ENCODE measurements at regions not wholly inside any gene's neighbourhood (a gene's known extent, or its start where the extent isn't known, plus 50 kb on each side); places are given as distances from the start of the nearest gene placed in this dataset.

DNA sequence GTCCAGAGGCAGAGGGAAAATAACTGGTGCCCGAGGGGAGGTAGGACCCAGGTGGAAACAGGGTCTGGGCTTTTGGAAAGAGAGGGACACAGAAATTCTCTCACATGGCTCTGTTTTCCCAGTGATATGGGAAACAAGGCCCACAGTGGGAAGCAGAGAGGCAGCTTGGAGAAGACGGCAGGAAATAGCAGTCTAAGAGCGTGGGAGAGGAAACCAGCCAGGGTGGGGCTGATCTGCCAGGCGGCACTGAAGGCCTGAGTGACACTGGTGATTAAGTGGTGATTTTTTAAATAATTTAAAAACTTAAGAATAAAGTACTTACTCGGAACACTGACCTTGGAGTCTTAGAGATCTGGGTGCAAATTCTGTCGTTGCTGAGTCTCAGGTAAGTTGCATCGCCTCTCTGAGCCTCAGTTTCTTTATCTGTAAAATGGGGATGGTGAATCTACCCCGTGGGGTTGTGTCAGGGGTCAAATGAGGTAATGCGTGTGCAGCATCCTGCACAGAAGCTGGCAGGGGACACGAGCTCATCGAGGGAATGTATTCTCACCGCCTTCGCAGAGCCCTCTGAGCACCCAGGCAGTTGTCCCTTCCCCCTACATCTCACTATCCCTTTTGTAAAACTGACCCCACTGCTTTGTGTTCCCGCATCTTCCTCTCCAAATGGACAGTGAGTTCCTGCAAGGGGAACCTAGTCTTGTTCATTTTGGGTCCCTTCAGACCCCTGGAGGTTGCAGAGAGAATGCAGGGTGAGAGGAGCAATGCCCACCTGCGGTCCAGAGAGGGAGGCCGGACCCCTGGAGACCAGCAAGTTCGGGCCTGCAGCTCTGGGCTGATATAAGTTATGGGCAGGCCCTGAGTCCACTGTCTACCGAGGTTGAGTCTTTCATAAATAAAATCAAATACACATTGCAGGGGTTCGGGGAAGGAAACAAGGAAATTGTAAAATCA, 228.6 kb upstream of the PMEPA1 start:
- in situ Hi-C loops (cut with HindIII; ENCODE audit: low sequenced_read_pairs) = no loop called here

DNA sequence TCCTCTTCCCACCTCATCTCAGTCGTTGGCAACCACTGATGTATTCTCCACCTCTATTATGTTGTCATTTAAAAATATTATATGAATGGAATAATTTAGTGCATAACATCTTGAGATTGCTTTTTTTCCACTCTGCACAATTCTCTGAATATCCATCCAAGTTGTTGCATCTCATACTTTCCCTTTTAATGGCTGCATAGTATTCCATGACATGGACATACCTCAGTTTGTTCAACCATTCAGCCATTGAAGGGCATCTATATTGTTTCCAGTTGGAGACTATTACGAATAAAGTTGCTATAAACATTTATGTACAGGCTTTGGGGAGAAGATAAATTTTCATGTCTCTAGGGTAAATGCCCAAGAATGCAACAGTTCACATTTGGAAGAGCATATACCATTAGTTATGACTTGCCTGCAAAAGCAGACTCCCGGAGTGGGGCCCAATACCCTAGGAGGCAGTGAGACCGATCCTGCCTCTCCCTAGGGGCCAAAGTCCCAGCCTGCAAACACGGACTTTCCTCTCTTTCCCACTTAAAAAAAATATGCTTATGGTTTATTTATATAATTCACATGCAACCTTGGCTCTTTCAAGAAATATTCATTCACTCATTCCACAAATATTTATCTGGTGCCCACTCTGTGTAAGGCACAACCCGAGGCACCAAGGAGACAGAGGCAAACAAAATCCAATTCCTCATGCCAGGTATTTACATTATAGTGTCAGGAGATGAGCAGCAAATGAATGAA, 227.0 kb upstream of the PMEPA1 start:
- in situ Hi-C loops (cut with HindIII; ENCODE audit: low sequenced_read_pairs) = no loop called here

DNA sequence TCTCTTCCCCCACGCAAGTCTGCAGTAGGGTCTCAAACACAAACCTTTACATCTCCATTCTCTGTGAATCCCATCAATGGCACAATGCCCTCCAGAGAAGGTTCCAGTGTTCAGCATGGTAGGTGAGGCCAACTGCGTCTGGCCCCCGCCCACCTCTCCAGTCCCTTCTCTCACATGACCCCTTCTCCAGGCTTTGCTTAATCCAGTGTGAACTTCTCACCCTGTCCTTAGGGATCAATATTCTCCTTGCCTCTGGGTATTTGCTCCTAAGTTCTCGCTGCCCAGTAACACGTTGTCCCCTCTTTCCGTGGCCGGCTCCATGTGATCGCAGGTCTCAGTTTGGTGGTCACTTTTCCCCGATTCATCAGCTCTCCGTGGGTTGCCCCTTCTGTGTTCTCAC, 225.1 kb upstream of the PMEPA1 start:
- in situ Hi-C loops (cut with HindIII; ENCODE audit: low sequenced_read_pairs) = no loop called here

DNA sequence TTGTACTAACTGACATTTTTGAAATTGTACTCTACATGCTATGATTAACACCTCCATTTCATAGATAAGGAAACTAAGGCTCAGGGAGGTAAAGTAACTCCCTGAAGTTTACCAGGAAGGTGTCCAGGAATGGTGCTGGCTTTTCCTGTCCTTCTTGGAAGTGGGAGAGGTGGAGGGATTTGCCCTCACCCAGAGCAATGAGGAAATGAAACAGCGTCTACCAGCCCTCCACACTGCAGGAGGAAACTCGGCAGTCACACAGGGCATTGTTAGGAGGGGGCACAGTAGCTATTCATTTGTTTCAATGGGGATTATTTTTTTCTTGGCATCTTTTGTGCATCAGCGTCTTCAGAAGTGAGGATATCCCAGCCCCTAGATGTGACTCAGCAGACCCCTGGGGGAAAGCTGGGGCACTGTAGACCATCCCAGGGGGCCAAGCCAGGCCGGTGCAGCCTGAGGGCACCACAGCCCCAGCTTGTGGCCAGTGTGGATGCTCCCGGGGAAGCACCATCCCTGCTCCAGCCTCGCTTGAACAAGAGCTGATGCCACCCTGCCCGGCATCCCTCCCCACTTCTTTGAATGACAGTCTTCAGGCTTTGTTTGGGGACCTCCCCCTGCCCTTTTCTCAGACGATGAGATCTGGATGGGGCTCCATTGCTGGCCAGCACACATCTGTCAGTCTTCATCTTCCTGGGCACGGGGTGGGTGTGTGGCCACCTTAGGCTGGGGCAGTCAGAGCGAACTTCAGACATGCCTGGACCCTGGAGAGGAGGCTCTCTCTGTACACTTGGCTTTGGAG, 224.4 kb upstream of the PMEPA1 start:
- in situ Hi-C loops (cut with HindIII; ENCODE audit: low sequenced_read_pairs) = no loop called here

DNA sequence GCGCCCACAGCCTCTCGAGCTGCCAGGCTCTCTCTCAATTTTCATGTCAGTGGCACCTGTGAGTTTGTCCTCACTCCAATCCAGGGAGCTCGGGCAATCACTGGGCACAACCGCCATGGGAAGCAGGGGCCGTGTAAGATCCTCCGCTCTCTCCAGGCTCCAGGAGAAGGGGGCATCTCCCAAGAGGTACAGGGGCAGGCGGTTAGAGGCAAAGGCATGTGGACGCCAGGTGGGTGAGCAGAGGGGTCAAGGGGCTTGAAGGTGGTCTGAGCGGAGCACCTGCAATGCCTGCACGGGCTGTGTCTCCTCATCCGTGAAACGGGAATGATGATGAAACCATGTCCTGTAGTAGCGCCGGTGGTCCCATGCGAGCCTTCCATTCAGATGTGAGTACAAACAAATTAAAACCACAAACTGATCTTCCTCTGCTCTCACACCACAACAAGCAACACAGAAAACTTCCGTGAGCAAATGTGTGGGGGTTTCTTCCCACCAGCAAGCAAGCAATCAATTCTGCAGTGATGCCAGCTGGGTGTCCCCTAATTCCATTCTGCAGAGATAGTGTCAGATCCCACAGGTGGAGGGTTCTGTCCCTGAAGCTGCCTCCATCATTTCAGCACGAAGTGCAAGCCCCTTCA, 222.5 kb upstream of the PMEPA1 start:
- in situ Hi-C loops (cut with HindIII; ENCODE audit: low sequenced_read_pairs) = no loop called here

DNA sequence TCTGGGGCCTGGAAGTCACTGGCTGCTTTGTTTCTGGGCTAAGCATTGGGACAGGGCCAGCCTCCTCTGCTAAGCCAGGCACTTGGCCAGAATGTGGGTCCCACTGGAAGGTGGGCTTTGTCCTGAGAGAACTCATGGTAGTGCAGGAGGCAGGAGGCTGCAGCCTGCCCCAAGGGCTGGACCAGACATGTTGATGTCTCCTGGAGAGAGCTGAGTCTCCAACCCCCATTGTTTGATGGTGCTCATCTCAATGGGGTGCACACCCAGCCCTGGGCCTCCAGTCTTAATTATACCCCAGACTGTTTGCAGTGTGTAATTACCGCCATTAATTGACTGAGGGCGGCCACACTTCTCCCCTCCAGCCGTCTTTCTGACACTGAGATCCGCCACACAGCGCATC, 220.5 kb upstream of the PMEPA1 start:
- in situ Hi-C loops (cut with HindIII; ENCODE audit: low sequenced_read_pairs) = no loop called here

DNA sequence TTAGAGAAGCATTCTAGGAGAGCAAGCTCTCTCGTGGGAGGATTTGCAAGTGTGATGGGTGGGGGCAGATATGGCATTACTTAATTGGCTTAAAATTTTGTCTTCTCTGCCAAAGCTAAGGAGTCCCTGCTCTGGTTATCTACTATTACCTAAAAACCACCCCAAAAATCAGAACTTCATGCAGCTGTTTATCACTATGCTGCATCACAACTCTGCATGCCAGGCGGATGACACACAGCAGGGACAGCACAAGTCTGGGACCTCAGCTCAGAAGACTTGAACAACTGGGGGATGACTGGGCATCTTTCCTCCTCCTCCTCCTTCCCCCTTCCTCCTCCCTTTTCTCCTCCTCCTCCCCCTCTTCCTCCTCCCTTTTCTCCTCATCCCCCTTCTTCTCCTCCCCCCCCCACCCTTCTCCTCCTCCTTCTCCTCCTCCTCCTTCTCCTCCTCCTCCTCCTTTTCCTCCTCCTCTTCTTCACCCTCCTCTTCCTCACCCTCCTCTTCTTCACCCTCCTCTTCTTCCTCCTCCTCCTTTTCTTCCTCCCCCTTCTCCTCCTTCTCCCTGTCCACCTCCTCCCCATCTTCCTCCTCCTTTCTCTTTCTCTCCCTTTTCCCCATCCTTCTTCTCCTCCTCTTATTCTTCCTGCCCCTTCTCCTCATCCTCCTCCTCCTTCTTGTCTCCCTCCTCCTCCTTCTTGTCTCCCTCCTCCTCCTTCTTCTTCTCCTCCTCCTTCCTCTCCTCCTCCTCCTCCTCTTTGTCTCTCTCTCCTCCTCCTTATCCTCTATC, 218.6 kb upstream of the PMEPA1 start:
- in situ Hi-C loops (cut with HindIII; ENCODE audit: low sequenced_read_pairs) = no loop called here

DNA sequence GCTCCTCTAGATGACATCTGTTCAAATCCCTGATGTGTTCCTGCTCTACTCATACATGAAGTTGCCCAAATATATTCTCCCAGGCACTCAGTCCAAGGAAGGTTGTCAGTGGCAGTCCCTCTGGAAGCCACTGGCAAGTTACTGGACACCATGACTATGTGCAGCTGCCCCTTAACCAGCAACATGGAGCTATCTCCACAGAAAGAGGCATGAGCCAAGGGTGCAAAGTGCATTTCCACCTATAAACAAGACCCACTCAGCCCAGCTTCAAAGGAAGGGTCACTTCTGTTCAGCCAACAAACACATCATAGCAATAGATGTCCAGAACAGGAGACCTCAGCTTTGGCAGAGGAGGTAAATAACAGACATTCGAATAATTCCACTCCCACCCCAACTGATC, 217.6 kb upstream of the PMEPA1 start:
- in situ Hi-C loops (cut with HindIII; ENCODE audit: low sequenced_read_pairs) = no loop called here

DNA sequence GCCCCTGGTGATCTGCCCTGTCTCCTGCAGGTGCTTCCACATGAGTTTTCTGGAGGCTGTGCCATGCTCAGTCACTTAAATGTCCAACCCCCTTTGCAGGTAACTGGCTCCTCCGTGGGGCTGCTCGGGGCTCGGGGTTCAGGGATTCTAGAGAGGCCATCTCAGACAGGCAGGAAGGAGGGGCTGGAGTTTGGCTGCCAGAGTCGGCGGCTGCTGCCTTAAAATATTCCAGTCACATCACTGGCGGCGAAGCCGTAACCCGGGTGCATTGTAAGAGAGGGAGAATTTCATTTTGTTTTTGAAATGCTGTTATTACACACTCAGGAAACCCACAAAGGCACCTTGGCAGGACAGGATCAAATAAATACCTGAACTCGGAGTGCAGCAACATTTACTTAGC, 212.9 kb upstream of the PMEPA1 start:
- in situ Hi-C loops (cut with HindIII; ENCODE audit: low sequenced_read_pairs) = no loop called here

DNA sequence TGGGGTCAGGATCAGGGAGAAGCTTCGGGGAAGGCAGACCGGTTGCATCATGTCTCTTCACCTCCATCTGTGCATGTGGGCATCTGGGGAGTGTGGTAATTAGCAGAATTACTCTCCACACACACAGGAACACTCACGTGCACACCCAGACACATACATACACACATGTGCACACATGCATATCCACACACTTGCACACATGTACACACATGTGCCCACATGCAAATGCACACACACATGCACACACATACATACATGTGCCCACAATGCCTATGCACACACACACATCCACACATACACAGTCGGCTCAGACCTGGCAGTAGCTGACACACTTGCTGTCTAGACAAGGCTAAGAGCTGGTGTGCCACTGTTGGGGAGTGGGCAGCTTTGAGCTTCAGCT, 212.3 kb upstream of the PMEPA1 start:
- in situ Hi-C loops (cut with HindIII; ENCODE audit: low sequenced_read_pairs) = no loop called here

DNA sequence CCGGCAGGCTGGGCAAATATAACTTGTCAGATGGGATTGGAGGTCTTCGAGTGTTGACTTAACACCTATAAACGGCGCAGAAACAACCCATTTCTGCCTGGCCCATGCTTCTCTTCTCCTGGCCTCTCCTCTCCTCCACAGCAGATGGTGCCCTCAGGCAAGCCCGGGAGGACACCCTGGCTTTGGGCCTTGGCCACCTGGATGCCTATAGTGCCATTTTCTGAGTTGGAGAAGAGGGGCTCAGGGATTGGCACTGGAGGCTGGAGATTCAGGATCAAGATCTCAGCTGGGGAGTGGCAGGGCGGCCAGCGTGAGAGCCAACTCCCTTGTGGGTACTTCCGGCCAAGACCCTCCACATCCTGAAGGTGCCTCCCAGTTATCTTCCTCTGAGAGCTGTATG, 211.9 kb upstream of the PMEPA1 start:
- in situ Hi-C loops (cut with HindIII; ENCODE audit: low sequenced_read_pairs) = no loop called here

DNA sequence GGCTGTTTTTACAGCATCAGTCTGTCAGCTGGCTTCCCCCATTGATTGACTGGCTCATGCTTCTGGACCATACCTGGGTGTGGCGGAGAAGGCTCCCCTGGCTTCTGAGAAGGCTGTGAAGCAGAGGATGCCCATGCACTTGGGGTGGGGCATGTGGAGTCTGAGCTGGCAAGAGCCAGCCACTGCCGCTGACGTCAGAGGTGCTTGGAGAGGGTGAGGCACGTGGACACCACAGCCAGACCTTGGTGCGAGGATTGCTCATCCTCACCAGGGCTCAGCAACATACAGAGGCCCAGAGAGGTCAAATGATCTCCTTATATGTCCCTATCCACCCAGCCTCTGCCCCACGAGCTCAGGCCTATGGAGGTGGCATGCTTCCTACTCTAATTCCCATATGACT, 211.2 kb upstream of the PMEPA1 start:
- in situ Hi-C loops (cut with HindIII; ENCODE audit: low sequenced_read_pairs) = no loop called here

DNA sequence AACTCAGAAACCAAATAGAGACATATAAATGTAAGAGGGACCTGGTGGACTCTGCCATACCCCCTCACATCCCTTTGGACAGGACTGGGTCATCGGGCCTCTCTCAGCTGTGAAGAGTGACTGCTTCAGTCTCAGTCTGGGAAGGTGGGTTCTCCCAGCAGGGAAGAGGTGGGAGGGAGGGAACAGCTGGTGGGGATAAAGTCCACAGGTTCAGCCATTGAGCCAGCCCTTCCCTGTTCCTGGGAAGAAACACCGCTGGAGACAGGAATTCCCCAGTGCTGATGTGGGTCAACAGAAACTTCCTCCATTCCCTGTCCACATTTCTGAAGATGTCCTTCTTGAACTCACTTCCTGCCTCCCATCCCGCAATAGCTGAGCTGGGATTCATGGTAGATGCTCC, 209.2 kb upstream of the PMEPA1 start:
- in situ Hi-C loops (cut with HindIII; ENCODE audit: low sequenced_read_pairs) = no loop called here

DNA sequence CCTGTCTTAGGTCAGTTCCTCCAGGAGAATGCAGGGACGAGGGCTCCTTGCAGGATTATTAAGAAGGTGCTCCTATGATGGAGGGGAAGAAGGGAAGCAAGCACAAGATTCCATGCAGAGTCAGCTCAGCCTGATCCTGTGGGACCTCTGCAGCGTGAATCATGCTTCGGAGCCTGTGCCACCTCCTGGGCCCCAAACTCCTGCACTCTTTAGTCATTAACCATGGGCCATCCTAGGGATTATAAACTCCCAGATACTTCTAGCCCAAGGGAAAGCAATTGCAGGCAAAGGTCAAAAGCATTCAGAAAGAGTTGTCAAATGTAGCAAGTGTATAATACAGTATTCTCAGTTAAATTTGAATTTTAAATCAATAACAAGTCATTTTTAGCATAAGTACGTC, 208.7 kb upstream of the PMEPA1 start:
- in situ Hi-C loops (cut with HindIII; ENCODE audit: low sequenced_read_pairs) = no loop called here

DNA sequence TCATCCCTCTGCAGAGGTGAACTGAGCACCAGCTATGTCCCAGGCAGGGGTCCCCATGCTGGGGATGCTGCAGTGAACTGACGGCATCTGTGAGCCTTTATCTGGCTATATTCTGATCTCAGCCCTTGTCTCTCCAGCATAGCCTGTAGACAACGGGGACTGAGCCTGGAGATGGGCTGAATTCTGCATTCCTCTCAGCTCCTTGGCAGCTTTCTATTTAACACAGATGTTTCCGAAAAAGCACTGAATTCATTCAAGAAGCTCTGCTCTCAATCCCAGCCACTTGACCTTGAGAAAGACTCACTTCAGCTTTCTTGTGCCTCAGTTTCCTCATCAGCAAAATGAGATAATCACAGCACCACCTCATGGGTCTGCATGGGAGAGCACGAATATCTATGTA, 204.4 kb upstream of the PMEPA1 start:
- in situ Hi-C loops (cut with HindIII; ENCODE audit: low sequenced_read_pairs) = no loop called here

DNA sequence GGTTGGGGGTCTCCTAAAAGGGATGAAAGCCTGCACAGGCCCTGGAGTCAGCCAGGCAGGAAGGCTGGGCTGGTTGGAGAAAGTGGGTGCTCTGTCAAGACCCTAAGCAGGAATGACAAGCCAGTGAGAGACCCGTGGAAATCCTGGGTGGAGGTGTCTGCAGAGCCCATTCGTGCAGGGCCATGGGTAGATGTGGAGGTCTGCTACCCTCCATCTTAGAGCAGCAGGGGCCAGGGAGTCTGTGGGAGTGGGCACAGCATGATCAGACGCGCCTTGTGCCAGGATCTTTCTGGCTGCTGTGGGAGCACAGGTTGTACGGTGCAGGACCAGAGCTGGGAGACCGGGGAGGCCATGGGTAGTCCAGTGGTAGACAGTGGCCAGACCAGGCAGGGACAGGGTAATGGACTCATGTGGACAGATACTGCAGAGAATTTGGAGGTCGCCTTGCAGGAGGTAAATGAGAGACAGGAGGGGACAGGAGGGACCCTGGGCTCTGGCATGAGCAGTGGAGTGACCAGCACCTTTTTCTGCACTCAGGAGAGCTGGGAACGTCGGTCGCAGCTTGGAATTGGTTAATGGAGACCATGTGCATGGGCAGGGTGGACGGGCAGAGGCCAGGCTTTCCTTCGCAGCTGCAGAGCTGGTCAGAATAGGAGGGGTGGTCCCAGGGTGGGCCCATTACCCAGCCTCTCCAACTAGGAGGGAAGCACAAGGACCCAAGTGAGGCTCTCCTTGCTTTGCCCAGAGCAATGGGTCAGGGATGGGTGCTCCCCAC, 203.5 kb upstream of the PMEPA1 start:
- in situ Hi-C loops (cut with HindIII; ENCODE audit: low sequenced_read_pairs) = no loop called here

DNA sequence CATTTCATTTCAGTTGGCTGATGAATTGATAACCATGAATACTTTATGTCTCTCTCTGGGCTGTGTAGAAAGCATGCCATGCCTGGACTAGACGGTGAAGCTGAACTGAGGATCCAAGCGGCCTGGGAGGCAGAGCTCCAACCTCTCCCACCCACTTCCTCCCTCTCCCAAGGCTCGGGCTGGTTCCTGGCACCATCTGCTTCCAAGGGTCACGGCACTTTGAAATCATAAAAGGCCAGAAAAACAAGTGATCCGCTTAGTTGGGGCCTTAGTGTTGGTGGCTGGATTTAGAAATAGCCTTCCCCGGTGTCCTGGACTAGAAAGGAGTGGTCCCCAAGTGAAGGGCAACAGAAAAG, 202.4 kb upstream of the PMEPA1 start:
- in situ Hi-C loops (cut with HindIII; ENCODE audit: low sequenced_read_pairs) = no loop called here

DNA sequence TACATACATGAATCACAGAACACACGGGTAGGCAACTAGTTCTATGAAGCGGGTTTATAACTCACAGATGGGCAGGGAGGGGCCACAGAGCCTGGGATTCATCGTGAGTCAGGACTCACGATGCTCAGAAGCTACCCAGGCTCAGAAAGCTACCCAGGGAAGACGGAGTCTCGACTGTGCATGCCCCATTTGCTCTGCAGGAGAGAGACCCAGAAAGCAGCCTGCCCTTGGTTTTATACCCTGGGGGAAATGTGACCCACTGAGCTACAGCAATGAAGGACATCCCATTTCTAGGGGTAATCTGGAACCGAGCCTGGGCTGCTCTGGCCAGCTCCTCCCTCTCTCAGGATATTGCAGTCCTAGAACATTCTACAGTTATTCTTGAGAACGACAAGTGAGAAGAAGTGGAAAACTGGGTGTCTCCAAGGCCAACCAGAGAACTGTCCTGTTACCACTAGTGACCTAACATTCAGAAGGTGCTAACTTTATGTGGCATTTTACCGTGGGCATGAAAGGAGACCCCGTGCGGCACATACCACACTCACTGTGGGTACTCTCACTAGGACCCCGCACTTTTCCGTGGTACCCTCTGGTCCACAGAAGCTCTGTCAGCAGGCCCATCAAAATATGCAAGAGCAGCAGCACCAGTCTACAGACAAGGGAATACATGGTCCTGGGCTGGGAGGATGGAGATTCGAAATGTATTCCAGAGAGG, 201.9 kb upstream of the PMEPA1 start:
- in situ Hi-C loops (cut with HindIII; ENCODE audit: low sequenced_read_pairs) = no loop called here

DNA sequence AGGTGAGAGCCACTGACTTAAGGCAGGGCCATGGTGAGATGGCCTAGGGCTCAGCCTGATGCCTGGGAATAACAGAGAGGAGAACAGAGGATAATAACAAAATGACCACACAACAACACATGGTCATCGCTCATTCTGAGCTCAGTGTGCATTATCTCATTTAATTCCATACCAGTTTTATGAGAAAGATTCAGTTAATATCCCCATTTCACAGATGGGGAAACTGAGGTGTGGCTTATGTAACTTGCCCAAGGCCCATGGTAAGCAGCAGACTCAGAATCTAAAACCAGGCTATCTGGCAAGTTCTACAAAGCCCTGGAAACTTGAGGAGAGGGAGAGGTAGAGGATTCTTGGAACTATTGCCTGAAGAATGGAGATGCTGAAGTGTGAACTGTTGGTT, 200.9 kb upstream of the PMEPA1 start:
- in situ Hi-C loops (cut with HindIII; ENCODE audit: low sequenced_read_pairs) = no loop called here
